ENCODE measurements at regions not wholly inside any gene's neighbourhood (a gene's known extent, or its start where the extent isn't known, plus 50 kb on each side); places are given as distances from the start of the nearest gene placed in this dataset.

DNA sequence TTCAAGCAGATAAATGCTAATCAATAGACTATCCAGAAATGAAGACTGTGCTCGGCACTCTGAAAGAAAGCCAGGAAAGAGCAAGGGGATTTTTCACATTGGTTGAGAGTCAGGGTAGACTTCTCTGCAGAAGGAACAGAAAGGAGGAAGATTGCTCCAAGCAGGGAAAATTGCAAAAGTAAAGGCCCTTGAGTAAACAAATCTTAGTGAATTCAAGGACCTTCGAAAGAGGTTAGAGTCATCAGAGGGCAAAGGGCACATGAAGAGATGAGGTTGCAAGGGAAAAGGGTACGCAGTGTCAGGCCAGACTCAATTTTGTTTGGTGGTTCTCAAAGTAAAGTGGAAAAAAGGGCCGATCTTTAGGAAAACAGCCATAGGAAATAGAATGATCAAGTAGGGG lies 157.6 kb upstream of the RAI14 start:
- no peak for TF ChIP-seq CTCF (IDR thresholded peaks at IDR 0.05; ENCODE audit: poor library complexity, severe bottlenecking)
- no peak for TF ChIP-seq EP300 (conservative IDR thresholded peaks at IDR 0.05; ENCODE audit: poor library complexity, severe bottlenecking)
- no peak for TF ChIP-seq POLR2AphosphoS5 (IDR thresholded peaks at IDR 0.05)
- no peak for TF ChIP-seq REST (IDR thresholded peaks at IDR 0.05; ENCODE audit: borderline replicate concordance)
- no peak for TF ChIP-seq RAD21 (conservative IDR thresholded peaks at IDR 0.05)
- no peak for TF ChIP-seq MXI1 (conservative IDR thresholded peaks at IDR 0.05; ENCODE audit: poor library complexity, severe bottlenecking)

Data from neural cell (in vitro differentiated cells).